WTC11 (cell line): ENCODE measurements at regions not wholly inside any gene's neighbourhood (a gene's known extent, or its start where the extent isn't known, plus 50 kb on each side); places are given as distances from the start of the nearest gene placed in this dataset.
"Not testable (repeated sequence)": the region's sequence is repeated elsewhere in the genome, so short reads cannot be mapped to it uniquely, and the experiment has no call there.

Source experiments
- ATAC-seq: fragments of 200-7000 bp; cut with Tn5 transposase; 2 replicates; pipeline ENCODE4 v1.10.0; 2021; ENCODE audit warnings: mild to moderate bottlenecking, moderate library complexity
- CTCF ChIA-PET: fragments of 300-600 bp; sonication (Branson Sonifier 250); formaldehyde crosslinking; loops from one replicate; lab custom pipeline; 2021; ENCODE audit warnings: antibody characterized with exemption; lab: Charles Lee
- POLR2A ChIA-PET: fragments of 350-600 bp; sonication (Branson Sonifier 250); formaldehyde crosslinking; loops from one replicate; lab custom pipeline; 2021; ENCODE audit warnings: antibody characterized with exemption; lab: Charles Lee
- DNase-seq: peaks from one replicate; pipeline ENCODE4 v3.0.0; 2021; ENCODE audit warnings: low spot score
- H3K27ac Mint-ChIP-seq: 2 replicates; pipeline ENCODE4 v1.8.0; 2021; ENCODE audit warnings: mixed read lengths
- H3K27me3 Mint-ChIP-seq: 2 replicates; pipeline ENCODE4 v1.8.0; 2021; ENCODE audit warnings: low read depth, mild to moderate bottlenecking, moderate library complexity, mixed read lengths
- H3K36me3 Mint-ChIP-seq: 2 replicates; pipeline ENCODE4 v1.8.0; 2021; ENCODE audit warnings: mixed read lengths
- H3K4me1 Mint-ChIP-seq: 2 replicates; pipeline ENCODE4 v1.8.0; 2022; ENCODE audit warnings: mixed read lengths
- H3K4me3 Mint-ChIP-seq: 2 replicates; pipeline ENCODE4 v1.8.0; 2021; ENCODE audit warnings: mild to moderate bottlenecking, moderate library complexity, mixed read lengths
- H3K9me3 Mint-ChIP-seq: 2 replicates; pipeline ENCODE4 v1.8.0; 2021; ENCODE audit warnings: mixed read lengths
- ARID4B ChIP-seq: sonication (generic); formaldehyde crosslinking; IDR thresholded peaks from 2 replicates; pipeline ENCODE4 v1.8.0; 2023; ENCODE audit warnings: missing genetic modification reagents, mild to moderate bottlenecking, borderline replicate concordance
- ATF1 ChIP-seq: sonication (generic); formaldehyde crosslinking; IDR thresholded peaks from 2 replicates; pipeline ENCODE4 v1.8.1; 2023; ENCODE audit warnings: mild to moderate bottlenecking, moderate library complexity, missing genetic modification reagents
- CDX4 ChIP-seq: fragments of 250-450 bp; sonication (Bioruptor Pico); IDR thresholded peaks from 2 replicates; pipeline ENCODE4 v1.9.0; 2021; ENCODE audit warnings: moderate library complexity, mild to moderate bottlenecking, inconsistent platforms, borderline replicate concordance
- GTF2I ChIP-seq: fragments of 250-450 bp; sonication (Bioruptor Pico); conservative IDR thresholded peaks from 2 replicates; pipeline ENCODE4 v1.4.0; 2021; ENCODE audit warnings: mild to moderate bottlenecking
- IRF1 ChIP-seq: sonication (generic); formaldehyde crosslinking; IDR thresholded peaks from 2 replicates; pipeline ENCODE4 v1.8.0; 2023; ENCODE audit warnings: missing genetic modification reagents
- IRF2 ChIP-seq: sonication (generic); formaldehyde crosslinking; IDR thresholded peaks from 2 replicates; pipeline ENCODE4 v1.8.0; 2022; ENCODE audit warnings: low read depth, missing genetic modification reagents, borderline replicate concordance
- NFE2L1 ChIP-seq: sonication (generic); formaldehyde crosslinking; IDR thresholded peaks from 2 replicates; pipeline ENCODE4 v1.8.1; 2023; ENCODE audit warnings: missing genetic modification reagents
- OVOL2 ChIP-seq: fragments of 250-450 bp; sonication (Bioruptor Pico); IDR thresholded peaks from 2 replicates; pipeline ENCODE4 v1.9.0; 2021; ENCODE audit warnings: mild to moderate bottlenecking, borderline replicate concordance
- PRRX2 ChIP-seq: fragments of 250-450 bp; sonication (Bioruptor Pico); IDR thresholded peaks from 2 replicates; pipeline ENCODE4 v1.8.0; 2021; ENCODE audit warnings: mild to moderate bottlenecking
- TCF7 ChIP-seq: sonication (generic); formaldehyde crosslinking; IDR thresholded peaks from 2 replicates; pipeline ENCODE4 v1.8.0; 2022; ENCODE audit warnings: mild to moderate bottlenecking, low read depth, missing genetic modification reagents, moderate library complexity
- ZNF232 ChIP-seq: sonication (generic); formaldehyde crosslinking; IDR thresholded peaks from 2 replicates; pipeline ENCODE4 v1.8.0; 2022; ENCODE audit warnings: mild to moderate bottlenecking, missing genetic modification reagents
- TF ChIP-seq, protein P1 (sequence below): sonication (generic); formaldehyde crosslinking; IDR thresholded peaks from 2 replicates; pipeline ENCODE4 v1.8.1; 2023; ENCODE audit warnings: mild to moderate bottlenecking, missing genetic modification reagents, borderline replicate concordance
- TF ChIP-seq, protein P2 (sequence below): sonication (generic); formaldehyde crosslinking; IDR thresholded peaks from 2 replicates; pipeline ENCODE4 v1.8.1; 2023; ENCODE audit warnings: mild to moderate bottlenecking, missing genetic modification reagents, moderate library complexity
- TF ChIP-seq, protein P3 (sequence below): sonication (generic); formaldehyde crosslinking; IDR thresholded peaks from 2 replicates; pipeline ENCODE4 v1.8.0; 2022; ENCODE audit warnings: mild to moderate bottlenecking, missing genetic modification reagents
- TF ChIP-seq, protein P4 (sequence below): sonication (generic); formaldehyde crosslinking; IDR thresholded peaks from 2 replicates; pipeline ENCODE4 v1.8.1; 2023; ENCODE audit warnings: mild to moderate bottlenecking, moderate library complexity, missing genetic modification reagents

DNA sequence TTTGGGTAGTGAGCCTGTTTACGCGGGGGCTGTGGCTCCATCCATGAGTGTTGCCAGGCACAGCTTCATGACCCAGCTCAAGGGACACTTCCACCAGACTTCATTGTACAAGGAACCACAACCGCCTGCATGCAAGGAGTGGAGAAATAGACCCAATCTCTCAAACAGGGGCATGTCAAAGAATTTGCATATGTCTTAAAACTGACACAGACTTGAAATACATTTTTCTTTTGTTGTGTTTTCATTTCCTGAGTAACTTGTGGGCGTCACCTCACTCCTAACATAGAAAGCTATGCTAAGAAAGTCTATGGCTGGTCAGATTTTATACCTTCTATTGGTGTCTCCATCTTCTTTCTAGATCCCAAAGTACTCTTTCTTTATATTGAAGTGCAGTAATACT, 266.2 kb upstream of the RNF32 start (continued):
- no peak for TF ChIP-seq OVOL2 (CRISPR knock-in tag)
- no peak for TF ChIP-seq PRRX2 (CRISPR knock-in tag)

- H3K4me1 Mint-ChIP-seq, H3K27me3 Mint-ChIP-seq, H3K27ac Mint-ChIP-seq, ATAC-seq, POLR2A ChIA-PET, H3K4me3 Mint-ChIP-seq, DNase-seq, CTCF ChIA-PET: not testable (repeated sequence)
- Mint-ChIP-seq H3K9me3 (peaks cover 62% of the 10 kb centered on the region), H3K36me3 (peaks cover 36% of the 10 kb centered on the region)
Observed at GRCh38 chr7:156369929-156370328, 270.6 kb upstream of the RNF32 start.

DNA sequence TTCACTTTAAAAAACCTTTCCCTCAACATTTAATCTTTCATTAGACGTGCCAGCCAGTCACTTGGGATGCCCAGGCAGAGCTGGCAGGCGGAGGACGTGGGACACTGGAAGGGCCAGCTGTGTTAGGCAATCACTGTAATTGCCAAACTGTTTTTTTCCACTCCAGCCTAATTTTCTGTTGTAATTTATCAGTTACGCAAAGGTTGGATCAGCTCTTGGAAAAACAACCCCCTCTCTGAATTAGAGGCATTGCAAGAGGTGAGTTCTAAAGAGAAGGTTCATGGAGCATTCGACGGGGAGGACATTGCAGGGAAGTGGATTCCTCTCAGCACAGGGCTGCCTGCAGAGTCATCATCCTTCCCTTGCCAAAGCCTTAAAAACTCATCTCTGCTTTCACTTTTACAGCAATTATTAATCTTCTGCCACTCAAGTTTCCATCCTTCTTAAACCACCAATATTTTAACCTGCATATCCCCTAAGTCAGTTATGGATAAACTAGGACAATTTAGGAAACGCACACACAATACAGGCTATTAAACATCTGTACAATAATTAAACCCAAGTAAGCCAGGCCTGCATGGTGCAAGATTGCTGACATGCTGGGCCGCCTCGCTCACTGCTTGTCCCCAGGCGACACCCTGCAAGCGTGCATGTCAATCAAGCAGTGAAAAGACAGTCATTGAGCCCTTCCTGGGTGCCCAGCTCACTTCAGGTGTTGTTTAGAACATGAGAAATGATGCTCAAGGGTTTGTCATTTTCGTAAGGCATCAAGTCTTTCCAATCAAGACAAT, 272.3 kb upstream of the RNF32 start:
- H3K4me1 Mint-ChIP-seq: no peaks in the 10 kb centered on the region
- CTCF ChIA-PET: no interaction called here
- H3K36me3 Mint-ChIP-seq: peaks cover 38% of the 10 kb centered on the region
- H3K4me3 Mint-ChIP-seq: no peak overlapping the region
- no peak for ATAC-seq
- no peak overlapping the region for H3K27ac Mint-ChIP-seq
- POLR2A ChIA-PET: no interaction called here
- TF ChIP-seq, protein P1, sequence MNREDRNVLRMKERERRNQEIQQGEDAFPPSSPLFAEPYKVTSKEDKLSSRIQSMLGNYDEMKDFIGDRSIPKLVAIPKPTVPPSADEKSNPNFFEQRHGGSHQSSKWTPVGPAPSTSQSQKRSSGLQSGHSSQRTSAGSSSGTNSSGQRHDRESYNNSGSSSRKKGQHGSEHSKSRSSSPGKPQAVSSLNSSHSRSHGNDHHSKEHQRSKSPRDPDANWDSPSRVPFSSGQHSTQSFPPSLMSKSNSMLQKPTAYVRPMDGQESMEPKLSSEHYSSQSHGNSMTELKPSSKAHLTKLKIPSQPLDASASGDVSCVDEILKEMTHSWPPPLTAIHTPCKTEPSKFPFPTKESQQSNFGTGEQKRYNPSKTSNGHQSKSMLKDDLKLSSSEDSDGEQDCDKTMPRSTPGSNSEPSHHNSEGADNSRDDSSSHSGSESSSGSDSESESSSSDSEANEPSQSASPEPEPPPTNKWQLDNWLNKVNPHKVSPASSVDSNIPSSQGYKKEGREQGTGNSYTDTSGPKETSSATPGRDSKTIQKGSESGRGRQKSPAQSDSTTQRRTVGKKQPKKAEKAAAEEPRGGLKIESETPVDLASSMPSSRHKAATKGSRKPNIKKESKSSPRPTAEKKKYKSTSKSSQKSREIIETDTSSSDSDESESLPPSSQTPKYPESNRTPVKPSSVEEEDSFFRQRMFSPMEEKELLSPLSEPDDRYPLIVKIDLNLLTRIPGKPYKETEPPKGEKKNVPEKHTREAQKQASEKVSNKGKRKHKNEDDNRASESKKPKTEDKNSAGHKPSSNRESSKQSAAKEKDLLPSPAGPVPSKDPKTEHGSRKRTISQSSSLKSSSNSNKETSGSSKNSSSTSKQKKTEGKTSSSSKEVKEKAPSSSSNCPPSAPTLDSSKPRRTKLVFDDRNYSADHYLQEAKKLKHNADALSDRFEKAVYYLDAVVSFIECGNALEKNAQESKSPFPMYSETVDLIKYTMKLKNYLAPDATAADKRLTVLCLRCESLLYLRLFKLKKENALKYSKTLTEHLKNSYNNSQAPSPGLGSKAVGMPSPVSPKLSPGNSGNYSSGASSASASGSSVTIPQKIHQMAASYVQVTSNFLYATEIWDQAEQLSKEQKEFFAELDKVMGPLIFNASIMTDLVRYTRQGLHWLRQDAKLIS (CRISPR knock-in tag): no peak
- TF ChIP-seq IRF2 (CRISPR knock-in tag) (no peak), GTF2I (CRISPR knock-in tag) (no peak), ZNF232 (CRISPR knock-in tag) (no peak), TCF7 (CRISPR knock-in tag) (no peak), IRF1 (CRISPR knock-in tag) (no peak), ARID4B (no peak), ATF1 (CRISPR knock-in tag) (no peak), PRRX2 (CRISPR knock-in tag) (no peak), CDX4 (CRISPR knock-in tag) (no peak), NFE2L1 (CRISPR knock-in tag) (no peak)
- TF ChIP-seq, protein P2, sequence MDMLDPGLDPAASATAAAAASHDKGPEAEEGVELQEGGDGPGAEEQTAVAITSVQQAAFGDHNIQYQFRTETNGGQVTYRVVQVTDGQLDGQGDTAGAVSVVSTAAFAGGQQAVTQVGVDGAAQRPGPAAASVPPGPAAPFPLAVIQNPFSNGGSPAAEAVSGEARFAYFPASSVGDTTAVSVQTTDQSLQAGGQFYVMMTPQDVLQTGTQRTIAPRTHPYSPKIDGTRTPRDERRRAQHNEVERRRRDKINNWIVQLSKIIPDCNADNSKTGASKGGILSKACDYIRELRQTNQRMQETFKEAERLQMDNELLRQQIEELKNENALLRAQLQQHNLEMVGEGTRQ: no peak
- TF ChIP-seq, protein P3, sequence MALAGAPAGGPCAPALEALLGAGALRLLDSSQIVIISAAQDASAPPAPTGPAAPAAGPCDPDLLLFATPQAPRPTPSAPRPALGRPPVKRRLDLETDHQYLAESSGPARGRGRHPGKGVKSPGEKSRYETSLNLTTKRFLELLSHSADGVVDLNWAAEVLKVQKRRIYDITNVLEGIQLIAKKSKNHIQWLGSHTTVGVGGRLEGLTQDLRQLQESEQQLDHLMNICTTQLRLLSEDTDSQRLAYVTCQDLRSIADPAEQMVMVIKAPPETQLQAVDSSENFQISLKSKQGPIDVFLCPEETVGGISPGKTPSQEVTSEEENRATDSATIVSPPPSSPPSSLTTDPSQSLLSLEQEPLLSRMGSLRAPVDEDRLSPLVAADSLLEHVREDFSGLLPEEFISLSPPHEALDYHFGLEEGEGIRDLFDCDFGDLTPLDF (CRISPR knock-in tag): no peak
- TF ChIP-seq, protein P4, sequence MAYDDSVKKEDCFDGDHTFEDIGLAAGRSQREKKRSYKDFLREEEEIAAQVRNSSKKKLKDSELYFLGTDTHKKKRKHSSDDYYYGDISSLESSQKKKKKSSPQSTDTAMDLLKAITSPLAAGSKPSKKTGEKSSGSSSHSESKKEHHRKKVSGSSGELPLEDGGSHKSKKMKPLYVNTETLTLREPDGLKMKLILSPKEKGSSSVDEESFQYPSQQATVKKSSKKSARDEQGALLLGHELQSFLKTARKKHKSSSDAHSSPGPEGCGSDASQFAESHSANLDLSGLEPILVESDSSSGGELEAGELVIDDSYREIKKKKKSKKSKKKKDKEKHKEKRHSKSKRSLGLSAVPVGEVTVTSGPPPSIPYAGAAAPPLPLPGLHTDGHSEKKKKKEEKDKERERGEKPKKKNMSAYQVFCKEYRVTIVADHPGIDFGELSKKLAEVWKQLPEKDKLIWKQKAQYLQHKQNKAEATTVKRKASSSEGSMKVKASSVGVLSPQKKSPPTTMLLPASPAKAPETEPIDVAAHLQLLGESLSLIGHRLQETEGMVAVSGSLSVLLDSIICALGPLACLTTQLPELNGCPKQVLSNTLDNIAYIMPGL (CRISPR knock-in tag): no peak
- no peaks in the 10 kb centered on the region for H3K27me3 Mint-ChIP-seq
- DNase-seq: no peak
- H3K9me3 Mint-ChIP-seq: peaks cover 66% of the 10 kb centered on the region
